Naive thymus-derived CD4-positive, alpha-beta T cell (primary cell): ENCODE measurements at regions not wholly inside any gene's neighbourhood (a gene's known extent, or its start where the extent isn't known, plus 50 kb on each side); places are given as distances from the start of the nearest gene placed in this dataset.

ENCODE experiments used
- ATAC-seq: fragments of 150-1000 bp; cut with Tn5 transposase; 2 replicates; pipeline ENCODE4 v1.10.0; 2021; ENCODE audit warnings: mild to moderate bottlenecking, moderate library complexity
- CTCF ChIA-PET: fragments of 350-600 bp; sonication (Branson Sonifier 250); formaldehyde crosslinking; loops from one replicate; lab custom pipeline; 2021; ENCODE audit warnings: antibody characterized with exemption; lab: Charles Lee
- POLR2A ChIA-PET: fragments of 350-600 bp; sonication (Branson Sonifier 250); formaldehyde crosslinking; loops from one replicate; lab custom pipeline; 2021; ENCODE audit warnings: antibody characterized with exemption, inconsistent platforms; lab: Charles Lee
- DNase-seq, 9 donors: peaks; one replicate each; pipeline versions ENCODE4 v3.0.0 to v3.0.0-alpha.2; 2020 to 2022; ENCODE audit warnings: mixed read lengths in 1 of 9
- H3K27ac ChIP-seq: one replicate; pipeline ENCODE4 v1.7.0; 2013; ENCODE audit warnings: mild to moderate bottlenecking, low read depth, low read length, moderate library complexity
- H3K27me3 ChIP-seq, 2 donors: one replicate each; pipeline ENCODE4 v1.7.0; 2013; ENCODE audit warnings: low read length in 2 of 2, mild to moderate bottlenecking in 2 of 2, moderate library complexity in 2 of 2; ENCODE audit not compliant: control insufficient read depth in 2 of 2, insufficient read depth in 2 of 2
- H3K36me3 ChIP-seq, 3 experiments: 1 replicate in 2 of 3; 2 replicates in 1 of 3; pipeline ENCODE4 v1.7.0; 2013; ENCODE audit warnings: low read length in 3 of 3, mild to moderate bottlenecking in 3 of 3, moderate library complexity in 1 of 3; ENCODE audit not compliant: insufficient read depth in 3 of 3, control insufficient read depth in 2 of 3
- H3K4me1 ChIP-seq, 2 donors: one replicate each; pipeline ENCODE4 v1.7.0; 2013; ENCODE audit warnings: low read length in 2 of 2, mild to moderate bottlenecking in 2 of 2, moderate library complexity in 1 of 2; ENCODE audit not compliant: control insufficient read depth in 2 of 2, insufficient read depth in 2 of 2
- H3K4me3 ChIP-seq: 2 replicates; pipeline ENCODE4 v1.7.0; 2013; ENCODE audit warnings: mild to moderate bottlenecking, low read length
- H3K9me3 ChIP-seq, 3 experiments: 1 replicate in 2 of 3; 2 replicates in 1 of 3; pipeline ENCODE4 v1.7.0; 2013; ENCODE audit warnings: low read length in 3 of 3; ENCODE audit not compliant: control insufficient read depth in 2 of 3
- H3K27ac Mint-ChIP-seq, 9 donors: one replicate each; pipeline ENCODE4 v1.8.0; 2020 to 2022; ENCODE audit warnings: mixed read lengths in 9 of 9, mild to moderate bottlenecking in 8 of 9, moderate library complexity in 5 of 9, inconsistent platforms in 2 of 9
- H3K27me3 Mint-ChIP-seq, 5 donors: one replicate each; pipeline ENCODE4 v1.8.0; 2021 to 2022; ENCODE audit warnings: mixed read lengths in 5 of 5, mild to moderate bottlenecking in 1 of 5
- H3K36me3 Mint-ChIP-seq, 5 donors: one replicate each; pipeline ENCODE4 v1.8.0; 2020 to 2022; ENCODE audit warnings: mixed read lengths in 5 of 5, mild to moderate bottlenecking in 3 of 5, inconsistent platforms in 1 of 5
- H3K4me1 Mint-ChIP-seq, 7 donors: one replicate each; pipeline ENCODE4 v1.8.0; 2020 to 2022; ENCODE audit warnings: mixed read lengths in 7 of 7, mild to moderate bottlenecking in 3 of 7, inconsistent platforms in 1 of 7
- H3K4me3 Mint-ChIP-seq, 10 donors: one replicate each; pipeline ENCODE4 v1.8.0; 2020 to 2022; ENCODE audit warnings: mild to moderate bottlenecking in 10 of 10, mixed read lengths in 10 of 10, moderate library complexity in 6 of 10, inconsistent platforms in 2 of 10
- H3K9me3 Mint-ChIP-seq, 11 donors: one replicate each; pipeline ENCODE4 v1.8.0; 2020 to 2022; ENCODE audit warnings: mixed read lengths in 11 of 11, mild to moderate bottlenecking in 4 of 11, inconsistent platforms in 1 of 11, moderate library complexity in 1 of 11
- intact Hi-C, 2 donors: fragments of 100-400 bp; cut with micrococcal nuclease; formaldehyde crosslinking; loops; one replicate each; pipeline ENCODE4 v1.15.1; 2023

GRCh38 chr20:17872959-17873358 is 95.6 kb downstream of the SNX5 start:
- no peak for ATAC-seq
- POLR2A ChIA-PET: interaction anchor here (0.6 kb wide), 1 partner anchor 616 kb away, joined by 5 read pairs; no protein-coding TSS in a partner anchor
- Histone ChIP-seq H3K27me3 (no peaks in the 10 kb centered on the region), H3K9me3 (no peaks in the 10 kb centered on the region), H3K36me3 (no peaks in the 10 kb centered on the region), H3K4me1 (no peaks in the 10 kb centered on the region), H3K4me3 (no peak overlapping the region), H3K27ac (no peak overlapping the region)
- Mint-ChIP-seq H3K4me3 (no peak overlapping the region), H3K36me3 (no peaks in the 10 kb centered on the region), H3K27ac (no peak overlapping the region), H3K27me3 (peaks cover 5 to 59% (median 23%) of the 10 kb centered on the region in 5 donors), H3K4me1 (peaks cover 4 to 20% (median 13%) of the 10 kb centered on the region in 7 donors), H3K9me3 (no peaks in the 10 kb centered on the region)
- CTCF ChIA-PET: no interaction called here
- intact Hi-C loops: no loop called here
- DNase-seq: no peak

DNA sequence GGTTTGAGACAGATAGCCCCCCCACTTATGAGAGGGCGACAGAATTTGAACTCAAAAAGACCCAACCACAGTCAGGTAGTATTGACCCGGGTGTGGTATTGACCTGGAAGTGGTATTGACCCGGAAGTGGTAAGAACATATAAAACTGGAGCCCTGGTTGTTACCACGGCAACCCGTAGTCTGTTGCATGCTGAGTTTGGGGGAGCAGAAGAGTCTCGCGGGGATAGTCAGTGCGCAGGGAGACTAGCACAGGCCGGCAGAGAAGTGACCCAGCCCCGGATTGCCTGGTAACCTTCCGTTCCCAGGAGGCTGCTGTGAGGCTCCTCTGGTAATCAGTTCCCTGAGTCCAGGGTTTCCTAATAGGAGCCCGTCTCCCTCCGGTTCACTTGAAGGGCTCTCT is 96.2 kb downstream of the SNX5 start:
- Mint-ChIP-seq H3K4me1 (peaks cover 4 to 20% (median 12%) of the 10 kb centered on the region in 7 donors), H3K9me3 (no peaks in the 10 kb centered on the region), H3K27ac (no peak overlapping the region), H3K4me3 (peak overlapping the region in 2 of 10 donors; percentile 13 to 71), H3K27me3 (peaks cover 6 to 55% (median 21%) of the 10 kb centered on the region in 5 donors), H3K36me3 (no peaks in the 10 kb centered on the region)
- no peaks in the 10 kb centered on the region for H3K9me3 ChIP-seq
- DNase-seq (no peak), ATAC-seq (no peak)
- no peak overlapping the region for H3K4me3 ChIP-seq
- no peak overlapping the region for H3K27ac ChIP-seq
- H3K27me3 ChIP-seq: no peaks in the 10 kb centered on the region
- H3K4me1 ChIP-seq: no peaks in the 10 kb centered on the region
- ChIA-PET POLR2A (no interaction called here), CTCF (no interaction called here)
- intact Hi-C loops: no loop called here
- H3K36me3 ChIP-seq: no peaks in the 10 kb centered on the region

- peak overlapping the region in 1 of 9 donors; percentile 51 for H3K27ac Mint-ChIP-seq
- Histone ChIP-seq H3K4me3 (no peak overlapping the region), H3K36me3 (no peaks in the 10 kb centered on the region), H3K4me1 (no peaks in the 10 kb centered on the region), H3K9me3 (no peaks in the 10 kb centered on the region), H3K27ac (no peak overlapping the region), H3K27me3 (no peaks in the 10 kb centered on the region)
- intact Hi-C loops: no loop called here
- ATAC-seq (no peak), DNase-seq (no peak)
- CTCF ChIA-PET: no interaction called here
- peaks cover 5 to 53% (median 21%) of the 10 kb centered on the region in 5 donors for H3K27me3 Mint-ChIP-seq
- H3K4me1 Mint-ChIP-seq: peaks cover 4 to 20% (median 12%) of the 10 kb centered on the region in 7 donors
- H3K36me3 Mint-ChIP-seq: no peaks in the 10 kb centered on the region
- H3K4me3 Mint-ChIP-seq: peak overlapping the region in 4 of 10 donors; percentile 9 to 71 (median 33)
- H3K9me3 Mint-ChIP-seq: no peaks in the 10 kb centered on the region
- POLR2A ChIA-PET: no interaction called here
Observed at GRCh38 chr20:17871886-17872285, 96.7 kb downstream of the SNX5 start.

- Mint-ChIP-seq H3K27ac (no peak overlapping the region), H3K4me1 (peaks cover 4 to 20% (median 12%) of the 10 kb centered on the region in 7 donors), H3K27me3 (peaks cover 5 to 52% (median 21%) of the 10 kb centered on the region in 5 donors), H3K4me3 (no peak overlapping the region), H3K36me3 (no peaks in the 10 kb centered on the region), H3K9me3 (no peaks in the 10 kb centered on the region)
- no peak for ATAC-seq
- H3K9me3 ChIP-seq: no peaks in the 10 kb centered on the region
- no peak for DNase-seq
- no peaks in the 10 kb centered on the region for H3K4me1 ChIP-seq
- no peaks in the 10 kb centered on the region for H3K36me3 ChIP-seq
- ChIA-PET CTCF (no interaction called here), POLR2A (no interaction called here)
- H3K4me3 ChIP-seq: no peak overlapping the region
- intact Hi-C loops: no loop called here
- H3K27me3 ChIP-seq: no peaks in the 10 kb centered on the region
- no peak overlapping the region for H3K27ac ChIP-seq
Observed at GRCh38 chr20:17871181-17871580, 97.4 kb downstream of the SNX5 start.

DNA sequence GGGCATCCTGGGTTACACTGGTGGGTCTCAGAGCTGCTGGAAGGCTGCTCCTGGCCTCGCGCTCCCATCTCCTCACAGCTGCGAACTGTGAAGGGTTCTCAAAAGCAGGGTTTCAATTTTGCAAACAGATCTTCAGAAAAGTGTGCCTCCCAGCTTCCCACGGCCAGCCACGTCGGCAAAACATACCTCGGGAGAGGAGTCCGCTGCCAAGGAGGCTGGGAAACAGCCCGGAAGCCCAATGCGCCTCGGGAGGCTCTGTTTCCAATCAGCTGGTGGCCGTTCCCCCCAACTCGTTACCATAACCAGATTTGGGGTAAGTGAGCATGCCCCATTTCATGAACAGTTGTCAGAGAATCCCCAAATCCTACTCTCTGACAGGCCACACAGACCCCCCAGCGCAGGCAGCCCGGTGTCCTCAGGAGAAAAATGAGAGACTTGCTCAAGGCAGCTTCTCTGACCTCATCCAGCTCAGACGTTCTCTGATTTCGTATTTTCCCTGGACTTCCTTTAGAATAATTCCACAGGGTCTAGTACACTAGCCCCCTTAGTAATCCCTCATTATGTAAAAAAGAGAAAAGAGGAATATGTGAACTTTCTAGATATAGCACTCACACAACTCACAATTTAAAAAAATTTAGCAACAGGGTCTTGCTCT is 98.4 kb downstream of the SNX5 start:
- no peaks in the 10 kb centered on the region for H3K9me3 ChIP-seq
- Mint-ChIP-seq H3K36me3 (no peaks in the 10 kb centered on the region), H3K4me3 (no peak overlapping the region), H3K9me3 (no peaks in the 10 kb centered on the region), H3K27ac (no peak overlapping the region), H3K4me1 (peaks cover 4 to 20% (median 12%) of the 10 kb centered on the region in 7 donors), H3K27me3 (peaks cover 5 to 51% (median 21%) of the 10 kb centered on the region in 5 donors)
- CTCF ChIA-PET: no interaction called here
- H3K36me3 ChIP-seq: no peaks in the 10 kb centered on the region
- H3K4me1 ChIP-seq: no peaks in the 10 kb centered on the region
- intact Hi-C loops: no loop called here
- DNase-seq (no peak), ATAC-seq (no peak)
- H3K27ac ChIP-seq: no peak overlapping the region
- H3K27me3 ChIP-seq: no peaks in the 10 kb centered on the region
- H3K4me3 ChIP-seq: no peak overlapping the region
- POLR2A ChIA-PET: no interaction called here

- intact Hi-C loops: no loop called here
- no peak overlapping the region for H3K4me3 ChIP-seq
- Mint-ChIP-seq H3K36me3 (no peaks in the 10 kb centered on the region), H3K4me3 (no peak overlapping the region), H3K27ac (no peak overlapping the region), H3K27me3 (peaks cover 5 to 43% (median 21%) of the 10 kb centered on the region in 5 donors), H3K4me1 (peaks cover 4 to 20% (median 12%) of the 10 kb centered on the region in 7 donors), H3K9me3 (no peaks in the 10 kb centered on the region)
- DNase-seq: no peak
- ChIA-PET CTCF (no interaction called here), POLR2A (no interaction called here)
- ATAC-seq: no peak
- no peaks in the 10 kb centered on the region for H3K27me3 ChIP-seq
- no peak overlapping the region for H3K27ac ChIP-seq
- H3K9me3 ChIP-seq: no peaks in the 10 kb centered on the region
- no peaks in the 10 kb centered on the region for H3K36me3 ChIP-seq
- no peaks in the 10 kb centered on the region for H3K4me1 ChIP-seq
Observed at GRCh38 chr20:17869295-17869994, 99.1 kb downstream of the SNX5 start.
